ENCODE measurements at regions not wholly inside any gene's neighbourhood (a gene's known extent, or its start where the extent isn't known, plus 50 kb on each side); places are given as distances from the start of the nearest gene placed in this dataset.
"Not testable (repeated sequence)": the region's sequence is repeated elsewhere in the genome, so short reads cannot be mapped to it uniquely, and the experiment has no call there.

DNA sequence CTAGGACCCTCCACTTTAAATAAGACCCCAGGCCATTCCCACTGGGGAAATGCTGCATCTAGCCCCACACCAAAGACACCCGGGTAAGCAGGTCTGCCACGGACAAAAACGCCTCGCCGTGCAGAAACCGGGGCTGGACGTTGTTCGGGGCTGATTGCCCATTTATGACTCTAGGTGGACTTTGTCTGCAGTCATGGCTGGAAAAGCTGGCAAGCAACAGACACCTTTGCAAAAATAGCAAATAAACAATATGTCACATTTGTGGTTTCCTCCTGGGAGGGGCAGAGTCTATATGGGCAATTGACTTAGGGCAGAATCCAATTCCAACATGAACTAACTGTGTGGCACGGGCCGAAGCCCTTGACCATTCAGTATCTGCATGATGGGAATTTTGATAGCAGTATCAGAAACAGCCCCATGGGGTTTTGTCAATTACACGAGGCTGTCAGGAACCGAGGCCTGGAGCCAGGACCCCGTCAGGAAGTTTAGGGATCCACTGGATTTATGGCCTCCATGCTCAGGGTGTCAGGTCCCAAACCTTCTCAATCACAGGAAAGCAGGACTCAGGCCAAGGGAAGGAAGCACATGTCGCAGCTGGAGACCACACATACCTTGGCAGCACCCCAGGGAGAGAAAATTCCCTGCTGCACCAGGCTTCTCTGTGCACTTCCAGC lies 172.8 kb downstream of the OR4M2 start:
- H3K4me1 Mint-ChIP-seq: peaks cover 21% of the 10 kb centered on the region
- not testable (repeated sequence) for H3K27ac Mint-ChIP-seq; H3K4me3 Mint-ChIP-seq; DNase-seq; H3K36me3 Mint-ChIP-seq; H3K9me3 Mint-ChIP-seq (ENCODE audit: low read depth); ATAC-seq
- peaks cover 12% of the 10 kb centered on the region for H3K27me3 Mint-ChIP-seq
- CTCF ChIA-PET: interaction anchor here (0.6 kb wide), 1 partner anchor 1897 kb away, joined by 3 read pairs; no protein-coding TSS in a partner anchor

- no peak overlapping the region for H3K27ac Mint-ChIP-seq
Measured at GRCh38 chr15:22253676-22254408, 173.5 kb downstream of the OR4M2 start.

GRCh38 chr15:22254409-22255045 lies 174.2 kb downstream of the OR4M2 start:
- H3K4me3 Mint-ChIP-seq; DNase-seq; CTCF ChIA-PET; H3K9me3 Mint-ChIP-seq (ENCODE audit: low read depth); H3K27ac Mint-ChIP-seq; H3K36me3 Mint-ChIP-seq: not testable (repeated sequence)
- H3K4me1 Mint-ChIP-seq: peaks cover 23% of the 10 kb centered on the region
- ATAC-seq: peak; percentile 16
- H3K27me3 Mint-ChIP-seq: peaks cover 12% of the 10 kb centered on the region

More at GRCh38 chr15:22253676-22254408, 173.5 kb downstream of the OR4M2 start:
- Mint-ChIP-seq H3K27me3 (peaks cover 12% of the 10 kb centered on the region), H3K4me1 (peaks cover 21% of the 10 kb centered on the region), H3K36me3 (no peaks in the 10 kb centered on the region), H3K4me3 (no peak overlapping the region), H3K9me3 (ENCODE audit: low read depth) (no peaks in the 10 kb centered on the region)
- CTCF ChIA-PET: interaction anchor here (0.6 kb wide), 1 partner anchor 1898 kb away, joined by 3 read pairs; no protein-coding TSS in a partner anchor
- ATAC-seq: peak; percentile 57
- peak; percentile 61 for DNase-seq

GRCh38 chr15:22255606-22256005 lies 175.3 kb downstream of the OR4M2 start:
- ATAC-seq; H3K27ac Mint-ChIP-seq; DNase-seq; H3K9me3 Mint-ChIP-seq (ENCODE audit: low read depth); H3K4me3 Mint-ChIP-seq; CTCF ChIA-PET; H3K36me3 Mint-ChIP-seq: not testable (repeated sequence)
- peaks cover 33% of the 10 kb centered on the region for H3K4me1 Mint-ChIP-seq
- peaks cover 12% of the 10 kb centered on the region for H3K27me3 Mint-ChIP-seq

DNA sequence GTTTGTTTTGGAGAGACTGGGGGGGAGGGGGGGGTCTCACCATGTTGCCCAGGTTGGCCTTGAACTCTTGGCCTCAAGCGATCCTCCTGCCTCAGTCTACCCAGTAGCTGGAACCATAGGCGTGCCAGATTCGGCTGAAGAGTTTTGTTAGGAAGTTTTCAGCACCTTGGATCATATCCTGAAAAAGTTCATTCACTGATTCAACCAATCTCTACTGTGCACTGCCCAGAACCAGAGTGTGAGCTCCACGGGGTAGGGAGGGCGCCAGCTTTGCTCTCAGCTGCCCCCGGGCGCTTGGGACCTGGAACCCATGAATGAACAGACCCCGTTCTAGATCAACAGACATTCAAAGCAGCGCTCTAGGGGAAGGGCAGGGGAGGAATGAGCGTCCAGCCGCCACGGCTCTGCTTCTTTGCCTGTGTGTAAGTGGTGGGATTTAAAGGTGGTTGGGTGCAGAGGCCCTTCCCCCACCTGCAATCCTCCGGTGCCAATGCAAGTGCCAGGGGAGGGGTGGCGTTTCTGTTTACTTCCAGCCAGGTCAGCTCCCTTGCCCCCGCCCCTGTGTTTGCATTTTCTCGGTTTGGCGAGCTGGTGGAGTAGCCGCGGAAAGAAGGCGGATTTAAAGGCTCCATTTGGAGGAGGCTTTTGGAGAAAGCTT lies 176.2 kb downstream of the OR4M2 start:
- H3K36me3 Mint-ChIP-seq; H3K27ac Mint-ChIP-seq; H3K9me3 Mint-ChIP-seq (ENCODE audit: low read depth); DNase-seq; H3K4me3 Mint-ChIP-seq; CTCF ChIA-PET; ATAC-seq: not testable (repeated sequence)
- Mint-ChIP-seq H3K4me1 (peaks cover 37% of the 10 kb centered on the region), H3K27me3 (peaks cover 12% of the 10 kb centered on the region)

DNA sequence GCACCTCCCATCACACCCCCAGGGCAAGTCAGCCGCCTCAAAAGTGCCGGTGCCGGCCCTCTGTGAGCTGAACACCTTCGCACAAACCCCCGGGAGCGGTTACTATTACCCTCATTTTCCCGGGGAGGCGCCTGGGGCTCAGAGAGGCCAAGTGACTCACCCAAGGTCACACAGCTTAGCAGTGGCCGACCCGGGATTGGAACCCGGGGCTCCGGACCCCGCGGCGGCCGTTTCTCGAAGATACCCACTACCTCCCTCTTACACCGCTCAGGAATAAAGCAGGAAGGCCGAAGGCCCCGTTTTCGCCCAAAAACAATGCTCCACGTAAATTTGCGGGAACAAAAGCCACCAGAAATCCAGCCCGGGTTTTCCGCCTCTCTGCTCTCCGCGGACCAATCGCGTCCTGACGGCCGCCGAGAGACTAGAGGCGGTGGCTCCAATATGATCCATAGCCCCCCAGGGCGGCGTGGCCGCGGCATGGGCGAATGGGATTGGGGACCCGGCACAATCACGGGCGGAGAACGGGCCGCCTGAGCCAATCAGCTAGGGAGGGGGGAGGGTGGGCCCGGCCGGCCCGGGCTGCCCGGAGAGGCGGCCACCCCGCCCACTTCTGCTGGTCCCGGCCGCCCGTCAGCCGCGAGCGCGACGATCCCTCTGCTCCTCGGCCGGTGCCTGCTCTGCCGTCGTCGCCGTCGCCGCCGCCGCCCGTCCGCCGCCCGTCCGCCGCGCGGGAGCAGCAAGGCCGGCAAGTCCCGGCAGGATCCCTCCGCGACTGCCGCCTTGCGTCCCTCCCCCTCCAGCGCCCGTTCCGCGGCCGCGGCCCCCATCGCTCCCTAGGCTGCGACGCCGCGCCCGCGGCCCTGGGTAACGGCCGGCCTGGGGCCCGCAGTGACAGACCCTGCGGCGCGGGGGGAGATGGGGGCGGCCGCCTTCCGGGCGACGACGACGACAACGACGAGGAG lies 177.0 kb downstream of the OR4M2 start:
- H3K27me3 Mint-ChIP-seq: peaks cover 10% of the 10 kb centered on the region
- no peak overlapping the region for H3K27ac Mint-ChIP-seq
- ATAC-seq (no peak), DNase-seq (no peak)
- peaks cover 37% of the 10 kb centered on the region for H3K4me1 Mint-ChIP-seq
- no peaks in the 10 kb centered on the region for H3K36me3 Mint-ChIP-seq
- H3K9me3 Mint-ChIP-seq (ENCODE audit: low read depth): no peaks in the 10 kb centered on the region
- no peak overlapping the region for H3K4me3 Mint-ChIP-seq
- CTCF ChIA-PET: no interaction called here

GRCh38 chr15:22258009-22258397 lies 177.7 kb downstream of the OR4M2 start:
- H3K36me3 Mint-ChIP-seq: no peaks in the 10 kb centered on the region
- no peak overlapping the region for H3K4me3 Mint-ChIP-seq
- CTCF ChIA-PET: no interaction called here
- peaks cover 37% of the 10 kb centered on the region for H3K4me1 Mint-ChIP-seq
- peaks cover 10% of the 10 kb centered on the region for H3K27me3 Mint-ChIP-seq
- DNase-seq: no peak
- H3K27ac Mint-ChIP-seq: no peak overlapping the region
- no peaks in the 10 kb centered on the region for H3K9me3 Mint-ChIP-seq (ENCODE audit: low read depth)
- ATAC-seq: no peak

GRCh38 chr15:22258398-22259150 lies 178.2 kb downstream of the OR4M2 start:
- H3K4me3 Mint-ChIP-seq: no peak overlapping the region
- no peak for DNase-seq
- H3K27me3 Mint-ChIP-seq: peaks cover 10% of the 10 kb centered on the region
- H3K4me1 Mint-ChIP-seq: peaks cover 31% of the 10 kb centered on the region
- ATAC-seq: no peak
- H3K9me3 Mint-ChIP-seq (ENCODE audit: low read depth): no peaks in the 10 kb centered on the region
- H3K36me3 Mint-ChIP-seq: no peaks in the 10 kb centered on the region
- CTCF ChIA-PET: no interaction called here
- no peak overlapping the region for H3K27ac Mint-ChIP-seq

DNA sequence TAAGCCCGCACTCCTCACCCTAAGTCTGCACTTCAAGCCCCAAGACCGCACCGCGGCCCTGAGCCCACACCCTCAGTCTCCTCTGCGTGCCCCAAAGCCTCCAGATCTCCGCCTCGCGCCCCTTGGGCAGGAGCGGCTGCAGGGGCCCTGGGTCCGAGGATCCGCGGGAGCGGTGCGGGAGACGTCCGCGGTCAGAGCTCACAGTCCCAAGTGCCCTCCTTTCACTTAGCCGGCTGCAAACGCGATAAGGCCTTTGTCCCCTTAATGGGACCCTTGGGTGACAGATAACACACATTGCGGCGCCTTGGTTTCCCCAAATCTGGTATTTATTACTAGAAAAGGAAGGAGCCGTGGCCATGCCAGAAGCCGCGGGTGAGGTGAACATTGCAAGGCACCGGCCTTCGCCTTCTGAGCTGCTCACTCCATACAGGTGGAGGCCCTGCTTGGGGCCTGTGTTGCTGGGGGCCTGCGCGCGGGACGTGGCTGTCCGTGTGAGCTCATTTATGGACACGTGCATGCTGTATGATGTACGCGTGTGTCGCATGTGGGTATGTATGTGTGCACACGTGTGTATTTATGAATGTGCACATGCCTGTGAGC lies 178.9 kb downstream of the OR4M2 start:
- Mint-ChIP-seq H3K27ac (peak overlapping the region; percentile 18), H3K27me3 (peaks cover 10% of the 10 kb centered on the region), H3K4me1 (peaks cover 25% of the 10 kb centered on the region)
- CTCF ChIA-PET; DNase-seq; H3K36me3 Mint-ChIP-seq; H3K9me3 Mint-ChIP-seq (ENCODE audit: low read depth); ATAC-seq; H3K4me3 Mint-ChIP-seq: not testable (repeated sequence)

DNA sequence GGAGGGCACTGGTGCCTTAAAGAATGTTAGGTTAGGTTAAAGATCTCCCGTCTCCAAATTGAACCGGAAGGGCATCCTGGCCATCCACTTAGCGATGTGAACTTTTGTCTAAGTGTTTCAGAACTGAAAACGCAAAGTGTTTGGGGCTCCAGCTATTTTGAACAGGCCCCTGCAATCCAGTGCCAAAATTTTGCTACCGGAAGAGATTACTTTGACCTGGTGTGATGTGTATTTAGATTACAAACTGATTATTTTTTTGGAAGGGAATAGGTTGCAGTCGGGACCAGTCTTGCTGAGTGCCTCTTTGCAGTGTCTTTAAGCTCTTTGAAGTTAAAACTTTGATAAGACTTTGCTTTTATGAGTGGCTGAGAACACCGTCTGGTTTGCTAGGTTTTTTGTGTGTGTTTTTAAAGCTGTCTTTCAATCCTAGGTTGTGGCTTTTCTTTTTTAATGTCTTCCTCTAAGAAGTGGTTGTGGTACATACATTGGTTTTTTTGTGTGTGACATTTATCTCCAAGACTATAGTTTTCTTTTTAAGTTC lies 179.6 kb downstream of the OR4M2 start:
- DNase-seq (no peak), ATAC-seq (no peak)
- CTCF ChIA-PET: interaction anchor here (1.0 to 1.1 kb wide), 2 partner anchors 39 to 1904 kb away, joined by 3 read pairs; no protein-coding TSS in a partner anchor
- H3K27ac Mint-ChIP-seq: peak overlapping the region; percentile 18
- H3K9me3 Mint-ChIP-seq (ENCODE audit: low read depth): no peaks in the 10 kb centered on the region
- H3K4me1 Mint-ChIP-seq: peaks cover 18% of the 10 kb centered on the region
- peaks cover 10% of the 10 kb centered on the region for H3K27me3 Mint-ChIP-seq
- H3K36me3 Mint-ChIP-seq: no peaks in the 10 kb centered on the region
- no peak overlapping the region for H3K4me3 Mint-ChIP-seq

GRCh38 chr15:22262613-22263020 lies 182.3 kb downstream of the OR4M2 start:
- no peaks in the 10 kb centered on the region for H3K27me3 Mint-ChIP-seq
- CTCF ChIA-PET: no interaction called here
- H3K9me3 Mint-ChIP-seq (ENCODE audit: low read depth): no peaks in the 10 kb centered on the region
- no peak overlapping the region for H3K4me3 Mint-ChIP-seq
- DNase-seq (peak; percentile 41), ATAC-seq (no peak)
- no peak overlapping the region for H3K27ac Mint-ChIP-seq
- peaks cover 16% of the 10 kb centered on the region for H3K4me1 Mint-ChIP-seq
- H3K36me3 Mint-ChIP-seq: no peaks in the 10 kb centered on the region

All from activated CD8-positive, alpha-beta memory T cell treated with anti-CD3 and anti-CD28 coated beads, Interleukin-2, amount 10 ng/mL, durations not matched to agents 7 days and 5 days (primary cell).